ENCODE measurements at regions not wholly inside any gene's neighbourhood (a gene's known extent, or its start where the extent isn't known, plus 50 kb on each side); places are given as distances from the start of the nearest gene placed in this dataset.
"Not testable (repeated sequence)": the region's sequence is repeated elsewhere in the genome, so short reads cannot be mapped to it uniquely, and the experiment has no call there.

DNA sequence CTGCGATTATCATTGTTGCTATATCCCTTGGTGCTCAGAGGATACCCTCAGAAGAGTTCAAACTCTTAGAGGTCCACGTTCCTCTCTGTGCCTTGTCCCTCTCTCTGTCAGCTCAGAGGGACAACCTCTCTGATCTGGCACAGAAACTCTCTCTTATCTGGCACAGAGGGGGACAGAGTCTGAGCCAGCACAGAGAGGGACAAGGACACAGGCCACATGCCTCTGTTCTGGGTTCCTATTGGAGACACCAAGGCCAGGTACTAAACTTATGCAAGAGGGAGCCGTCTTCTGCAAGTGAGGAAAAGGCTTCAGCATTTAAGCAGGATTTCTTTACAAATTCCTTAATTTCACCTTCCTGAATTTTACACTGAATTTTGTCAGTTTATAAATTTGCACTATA lies 565.2 kb downstream of the TOX3 start:
- no peak for DNase-seq (ENCODE audit: low read depth)
- TF ChIP-seq, protein P1, sequence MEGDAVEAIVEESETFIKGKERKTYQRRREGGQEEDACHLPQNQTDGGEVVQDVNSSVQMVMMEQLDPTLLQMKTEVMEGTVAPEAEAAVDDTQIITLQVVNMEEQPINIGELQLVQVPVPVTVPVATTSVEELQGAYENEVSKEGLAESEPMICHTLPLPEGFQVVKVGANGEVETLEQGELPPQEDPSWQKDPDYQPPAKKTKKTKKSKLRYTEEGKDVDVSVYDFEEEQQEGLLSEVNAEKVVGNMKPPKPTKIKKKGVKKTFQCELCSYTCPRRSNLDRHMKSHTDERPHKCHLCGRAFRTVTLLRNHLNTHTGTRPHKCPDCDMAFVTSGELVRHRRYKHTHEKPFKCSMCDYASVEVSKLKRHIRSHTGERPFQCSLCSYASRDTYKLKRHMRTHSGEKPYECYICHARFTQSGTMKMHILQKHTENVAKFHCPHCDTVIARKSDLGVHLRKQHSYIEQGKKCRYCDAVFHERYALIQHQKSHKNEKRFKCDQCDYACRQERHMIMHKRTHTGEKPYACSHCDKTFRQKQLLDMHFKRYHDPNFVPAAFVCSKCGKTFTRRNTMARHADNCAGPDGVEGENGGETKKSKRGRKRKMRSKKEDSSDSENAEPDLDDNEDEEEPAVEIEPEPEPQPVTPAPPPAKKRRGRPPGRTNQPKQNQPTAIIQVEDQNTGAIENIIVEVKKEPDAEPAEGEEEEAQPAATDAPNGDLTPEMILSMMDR (conservative IDR thresholded peaks at IDR 0.05; ENCODE audit: control insufficient read depth, insufficient read depth, low read depth, low read length), result no peak
- H3K4me3 ChIP-seq (ENCODE audit: control insufficient read depth, low read depth, low read length), result no peak overlapping the region

DNA sequence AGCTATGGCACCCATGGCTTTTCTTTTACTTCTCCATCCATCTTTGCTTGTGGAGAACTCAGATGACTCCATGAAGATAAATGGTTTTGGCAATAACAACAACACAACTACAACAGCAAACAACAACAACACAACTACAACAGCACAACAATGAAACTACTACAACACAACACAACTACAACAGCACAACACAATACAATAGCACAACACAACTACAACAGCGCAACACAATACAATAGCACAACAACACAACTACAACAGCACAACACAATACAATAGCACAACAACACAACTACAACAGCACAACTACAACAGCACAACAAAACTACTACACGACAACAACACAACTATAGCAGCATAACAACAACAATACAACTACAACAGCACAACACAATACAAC lies 569.4 kb downstream of the TOX3 start:
- DNase-seq (ENCODE audit: low read depth); H3K4me3 ChIP-seq (ENCODE audit: control insufficient read depth, low read depth, low read length): not testable (repeated sequence)

DNA sequence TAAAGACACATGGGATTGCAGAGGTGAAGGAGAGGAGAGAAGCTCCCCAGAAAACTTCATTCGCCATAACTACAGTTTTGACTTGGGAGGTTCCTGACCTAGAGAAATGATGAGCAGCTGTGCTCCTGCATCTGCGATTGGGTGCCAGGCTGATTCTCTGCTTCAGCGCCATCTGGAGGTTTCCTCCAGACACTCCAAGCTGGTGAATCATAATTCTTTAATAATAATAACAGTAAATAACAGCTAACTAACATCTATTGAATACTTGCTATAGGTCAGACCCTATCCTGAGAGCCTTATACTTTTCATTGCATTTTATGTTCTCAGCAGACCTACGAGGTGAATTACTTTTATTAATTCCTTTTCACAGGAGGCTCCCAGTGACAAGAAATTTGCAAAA lies 575.8 kb downstream of the TOX3 start:
- H3K4me3 ChIP-seq (ENCODE audit: control insufficient read depth, low read depth, low read length), result no peak overlapping the region
- TF ChIP-seq, protein P1 (conservative IDR thresholded peaks at IDR 0.05; ENCODE audit: control insufficient read depth, insufficient read depth, low read depth, low read length), result peak; percentile 35
- peak; percentile 17 for DNase-seq (ENCODE audit: low read depth)

DNA sequence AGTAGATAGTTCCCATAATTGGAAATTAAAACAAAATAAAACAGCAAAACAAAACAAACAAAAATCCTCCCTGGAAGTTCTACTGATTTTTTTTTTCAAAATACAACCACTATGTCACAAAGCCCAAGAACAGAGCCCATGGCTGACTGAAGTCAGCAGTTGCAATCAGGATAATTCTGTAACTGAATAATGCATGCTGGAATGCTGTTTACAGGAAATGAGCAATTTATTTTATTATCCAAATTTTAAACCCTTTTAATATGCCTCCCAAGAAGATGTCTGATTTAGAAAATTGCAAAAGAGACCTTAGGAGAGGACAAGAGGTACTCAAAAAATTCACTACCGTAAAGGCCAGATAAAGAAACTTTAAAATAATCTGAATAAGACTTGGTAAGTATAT lies 578.2 kb downstream of the TOX3 start:
- TF ChIP-seq, protein P1 (conservative IDR thresholded peaks at IDR 0.05; ENCODE audit: control insufficient read depth, insufficient read depth, low read depth, low read length), result no peak
- no peak for DNase-seq (ENCODE audit: low read depth)

DNA sequence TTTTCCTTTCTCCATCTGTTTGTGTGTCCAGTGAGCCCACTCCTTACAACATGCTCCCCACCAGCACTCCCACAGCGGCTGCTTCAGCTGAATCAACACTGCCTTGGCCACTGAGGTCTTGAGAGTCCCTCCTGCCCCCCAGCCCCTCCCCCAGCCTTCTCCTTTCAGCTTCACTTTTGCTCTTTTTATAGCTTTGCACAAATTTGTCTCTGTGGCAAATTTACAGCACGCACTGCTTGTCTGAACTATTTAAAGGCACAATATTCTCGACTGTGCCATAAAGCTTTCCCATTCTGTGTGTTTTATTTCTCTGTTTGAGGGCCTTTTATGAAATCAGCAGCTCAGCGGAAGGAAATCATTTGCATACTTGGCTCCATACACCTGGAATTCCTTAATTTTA lies 579.3 kb downstream of the TOX3 start:
- TF ChIP-seq, protein P1 (conservative IDR thresholded peaks at IDR 0.05; ENCODE audit: control insufficient read depth, insufficient read depth, low read depth, low read length), result no peak
- DNase-seq (ENCODE audit: low read depth), result no peak
- H3K4me3 ChIP-seq (ENCODE audit: control insufficient read depth, low read depth, low read length), result no peak overlapping the region

More for the DNA sequence above, 578.2 kb downstream of the TOX3 start:
- H3K4me3 ChIP-seq (ENCODE audit: control insufficient read depth, low read depth, low read length), result no peak overlapping the region

DNA sequence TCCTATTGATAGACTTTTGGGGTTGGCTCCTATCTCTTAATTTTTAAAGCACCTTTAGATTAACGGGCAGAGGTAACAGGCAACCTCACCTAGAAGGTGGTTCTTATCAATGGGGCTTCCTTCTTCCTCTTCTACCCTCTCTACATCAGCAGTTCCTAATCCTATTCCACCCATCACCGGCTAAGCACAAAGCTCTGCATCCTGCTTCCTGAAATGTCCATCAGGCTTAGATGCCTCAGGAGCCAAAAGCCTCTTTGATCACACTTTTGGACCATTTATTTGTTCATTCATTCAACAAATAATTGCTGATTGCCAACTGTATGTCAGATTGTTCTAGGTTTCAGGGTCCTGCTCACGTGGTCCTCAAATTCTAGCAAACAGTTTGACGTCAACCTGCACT lies 586.0 kb downstream of the TOX3 start:
- no peak overlapping the region for H3K4me3 ChIP-seq (ENCODE audit: control insufficient read depth, low read depth, low read length)
- TF ChIP-seq, protein P1 (conservative IDR thresholded peaks at IDR 0.05; ENCODE audit: control insufficient read depth, insufficient read depth, low read depth, low read length), result no peak
- no peak for DNase-seq (ENCODE audit: low read depth)

DNA sequence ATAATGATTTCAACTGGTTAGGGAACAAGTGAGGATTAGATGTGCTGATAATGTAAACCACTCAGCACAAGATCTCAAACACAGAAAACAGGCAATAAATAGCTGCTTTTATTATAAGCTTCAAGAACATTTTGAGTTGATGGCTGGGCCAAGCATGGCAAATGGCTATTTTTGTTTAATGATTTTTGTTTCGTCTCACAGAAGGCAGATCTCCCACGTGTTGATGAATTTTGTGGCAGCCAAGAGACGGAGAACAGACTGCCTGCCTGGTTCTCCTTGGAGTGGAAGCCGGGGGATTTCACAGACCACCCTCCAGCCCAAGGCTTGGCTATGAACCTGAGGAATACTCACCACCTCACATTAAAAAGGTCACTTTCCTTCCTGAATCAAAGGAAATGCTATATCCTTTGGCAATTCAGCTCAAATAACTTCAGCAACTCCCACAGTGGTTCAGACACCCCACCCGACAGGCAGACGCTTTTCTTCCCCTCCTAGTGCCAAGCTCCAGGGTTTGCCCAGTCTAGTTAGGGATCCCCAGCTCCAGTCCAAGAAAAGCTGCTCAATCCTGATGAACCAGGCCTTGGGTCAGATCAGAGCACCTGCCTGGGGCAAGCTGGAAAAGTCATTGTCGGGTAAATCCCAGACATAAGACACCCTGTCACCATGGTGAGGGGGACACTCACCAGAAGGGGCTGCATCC lies 593.5 kb downstream of the TOX3 start:
- TF ChIP-seq, protein P1 (conservative IDR thresholded peaks at IDR 0.05; ENCODE audit: control insufficient read depth, insufficient read depth, low read depth, low read length), result no peak
- no peak for DNase-seq (ENCODE audit: low read depth)
- no peak overlapping the region for H3K4me3 ChIP-seq (ENCODE audit: control insufficient read depth, low read depth, low read length)
